GM08714 (cell line): ENCODE measurements at regions not wholly inside any gene's neighbourhood (a gene's known extent, or its start where the extent isn't known, plus 50 kb on each side); places are given as distances from the start of the nearest gene placed in this dataset.
"Not testable (repeated sequence)": the region's sequence is repeated elsewhere in the genome, so short reads cannot be mapped to it uniquely, and the experiment has no call there.

Source experiments
- H3K4me3 ChIP-seq: fragments of 200-500 bp; sonication (Bioruptor generic); 2 replicates; pipeline ENCODE4 v1.5.1; 2014; ENCODE audit warnings: mild to moderate bottlenecking, low read length, inconsistent platforms
- ZNF274 ChIP-seq: IDR thresholded peaks from 2 replicates; pipeline ENCODE4 v1.6.1; 2012; ENCODE audit warnings: mild to moderate bottlenecking, low read depth, low read length

- no peak overlapping the region for H3K4me3 ChIP-seq
- no peak for TF ChIP-seq ZNF274
These were observed 428.2 kb downstream of the IRX1 start for GRCh38 chr5:4023753-4024335.

- TF ChIP-seq ZNF274 = no peak
- H3K4me3 ChIP-seq = no peak overlapping the region
These were observed 431.6 kb downstream of the IRX1 start for GRCh38 chr5:4027088-4027734.

GRCh38 chr5:4028384-4028783 lies 432.8 kb downstream of the IRX1 start:
- no peak overlapping the region for H3K4me3 ChIP-seq
- no peak for TF ChIP-seq ZNF274

- not testable (repeated sequence) for H3K4me3 ChIP-seq
These were observed 437.9 kb downstream of the IRX1 start for GRCh38 chr5:4033546-4033945.

- H3K4me3 ChIP-seq = no peak overlapping the region
- TF ChIP-seq ZNF274 = no peak
These were observed 441.2 kb downstream of the IRX1 start for GRCh38 chr5:4036861-4037260.

- TF ChIP-seq ZNF274 = no peak
- no peak overlapping the region for H3K4me3 ChIP-seq
These were observed 443.4 kb downstream of the IRX1 start for GRCh38 chr5:4038994-4039393.

GRCh38 chr5:4042311-4042710 lies 446.7 kb downstream of the IRX1 start:
- H3K4me3 ChIP-seq = no peak overlapping the region
- TF ChIP-seq ZNF274 = no peak

GRCh38 chr5:4043135-4043534 lies 447.5 kb downstream of the IRX1 start:
- no peak overlapping the region for H3K4me3 ChIP-seq
- TF ChIP-seq ZNF274 = no peak

- TF ChIP-seq ZNF274 = no peak
- H3K4me3 ChIP-seq = no peak overlapping the region
These were observed 449.2 kb downstream of the IRX1 start for GRCh38 chr5:4044881-4045280.

- TF ChIP-seq ZNF274 = no peak
- H3K4me3 ChIP-seq = no peak overlapping the region
These were observed 452.8 kb downstream of the IRX1 start for GRCh38 chr5:4048398-4048797.

- no peak overlapping the region for H3K4me3 ChIP-seq
- no peak for TF ChIP-seq ZNF274
These were observed 454.6 kb downstream of the IRX1 start for GRCh38 chr5:4050203-4050602.

- no peak overlapping the region for H3K4me3 ChIP-seq
- no peak for TF ChIP-seq ZNF274
These were observed 457.5 kb downstream of the IRX1 start for GRCh38 chr5:4053136-4053535.

GRCh38 chr5:4054092-4054491 lies 458.5 kb downstream of the IRX1 start:
- no peak overlapping the region for H3K4me3 ChIP-seq
- TF ChIP-seq ZNF274 = no peak

- TF ChIP-seq ZNF274 = no peak
- no peak overlapping the region for H3K4me3 ChIP-seq
These were observed 463.3 kb downstream of the IRX1 start for GRCh38 chr5:4058899-4059298.

- no peak overlapping the region for H3K4me3 ChIP-seq
- no peak for TF ChIP-seq ZNF274
These were observed 470.1 kb downstream of the IRX1 start for GRCh38 chr5:4065472-4066320.

GRCh38 chr5:4068171-4068570 lies 472.5 kb downstream of the IRX1 start:
- TF ChIP-seq ZNF274 = no peak

More at GRCh38 chr5:4068171-4068570, 472.5 kb downstream of the IRX1 start:
- no peak overlapping the region for H3K4me3 ChIP-seq
